Psoas muscle (tissue), 7 donors: ENCODE measurements at regions not wholly inside any gene's neighbourhood (a gene's known extent, or its start where the extent isn't known, plus 50 kb on each side); places are given as distances from the start of the nearest gene placed in this dataset.

Source experiments
- ATAC-seq, 4 donors: fragments of 200-7000 bp; cut with Tn5 transposase; one replicate each; pipeline ENCODE4 v1.9.1; 2020; ENCODE audit warnings: moderate library complexity in 3 of 4, mild to moderate bottlenecking in 2 of 4
- DNase-seq, 2 donors: peaks; one replicate each; pipeline ENCODE4 v3.0.0-alpha.2; 2020
- H3K27ac ChIP-seq: fragments of 200-600 bp; one replicate; pipeline ENCODE4 v1.8.0; 2022
- H3K27me3 ChIP-seq, 3 donors: fragments of 200-600 bp in 1 of 3; one replicate each; pipeline versions ENCODE4 v1.6.1 to v1.8.0; 2013 to 2022; ENCODE audit warnings: low read length in 2 of 3, mild to moderate bottlenecking in 2 of 3, moderate library complexity in 1 of 3; ENCODE audit not compliant: insufficient read depth in 3 of 3
- H3K36me3 ChIP-seq, 2 donors: fragments of 200-600 bp in 1 of 2; one replicate each; pipeline versions ENCODE4 v1.6.1 to v1.8.0; 2013 to 2022; ENCODE audit warnings: low read depth in 1 of 2, mild to moderate bottlenecking in 1 of 2, moderate library complexity in 1 of 2; ENCODE audit not compliant: insufficient read depth in 1 of 2
- H3K4me1 ChIP-seq: fragments of 200-600 bp; one replicate; pipeline ENCODE4 v1.8.0; 2022
- H3K4me3 ChIP-seq: fragments of 200-600 bp; one replicate; pipeline ENCODE4 v1.8.0; 2022; ENCODE audit warnings: mild to moderate bottlenecking
- H3K9me3 ChIP-seq: fragments of 200-600 bp; one replicate; pipeline ENCODE4 v1.8.0; 2022
- CTCF ChIP-seq: fragments of 200-600 bp; IDR thresholded peaks from one replicate; pipeline ENCODE4 v1.8.0; 2022; ENCODE audit warnings: antibody characterized with exemption
- WGBS, 3 donors: extraction: QIAGEN DNeasy Blood & Tissue Kit; methylation state at CpG; one replicate each; pipeline versions ENCODE4 v1.1.6 to v1.1.7; 2013; 5-methylcytosine and 5-hydroxymethylcytosine counted together
- intact Hi-C, 2 donors: fragments of 100-400 bp; cut with DNase I; formaldehyde crosslinking; loops; one replicate each; pipeline versions ENCODE4 v1.11.0 to v1.14.2; 2022
- donor health status: healthy with polysubstance abuse.
- donor health status: DM: no; HTN: no; CAD: no; lungs with moderate emphysema.
- donor health status: Bipolar disorder and iron deficiency.
- donor health status: healthy.
- donor health status: DM: yes; HTN: yes; CAD: no.
- donor health status: DM: no; HTN: no; CAD: no.
- donor health status: DM: yes; HTN: yes; CAD: no.

GRCh38 chr6:139944131-139944530 is 569.7 kb upstream of the CITED2 start:
- intact Hi-C loops = no loop called here
- ATAC-seq (no peak), DNase-seq (no peak)
- TF ChIP-seq CTCF = no peak
- H3K27ac ChIP-seq = no peak overlapping the region
- no peak overlapping the region for H3K4me3 ChIP-seq
- no peaks in the 10 kb centered on the region for H3K9me3 ChIP-seq
- H3K27me3 ChIP-seq = no peaks in the 10 kb centered on the region
- no peaks in the 10 kb centered on the region for H3K36me3 ChIP-seq
- 44 to 69% (median 49%) methylated on average over 3 of the region's 3 CpGs for WGBS, 3 donors
- H3K4me1 ChIP-seq = no peaks in the 10 kb centered on the region

DNA sequence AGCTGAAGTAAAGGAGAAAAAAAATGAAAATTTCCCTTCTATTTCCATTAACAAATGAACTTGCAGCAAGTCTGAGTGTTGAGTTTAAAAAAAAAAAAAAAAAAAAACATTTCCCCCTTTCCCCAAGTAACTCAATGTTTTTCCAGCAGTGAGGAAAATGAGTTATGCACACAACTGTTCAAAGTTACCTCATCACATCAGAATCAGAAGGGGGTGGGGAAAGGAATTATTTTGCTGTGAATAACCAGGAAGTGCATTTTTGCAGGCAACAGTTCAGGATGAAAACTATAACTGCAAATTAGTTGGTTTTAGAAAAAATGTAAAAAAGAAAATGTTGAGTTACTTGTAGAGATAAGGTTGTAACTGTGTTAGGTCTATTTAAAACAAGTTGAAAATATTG is 568.9 kb upstream of the CITED2 start:
- Histone ChIP-seq H3K27ac (no peak overlapping the region), H3K36me3 (no peaks in the 10 kb centered on the region), H3K9me3 (no peaks in the 10 kb centered on the region), H3K4me3 (no peak overlapping the region), H3K27me3 (no peaks in the 10 kb centered on the region), H3K4me1 (no peaks in the 10 kb centered on the region)
- TF ChIP-seq CTCF = no peak
- ATAC-seq (peak in 1 of 4 donors; percentile 61), DNase-seq (no peak)
- intact Hi-C loops = no loop called here

GRCh38 chr6:139942331-139942730 is 567.9 kb upstream of the CITED2 start:
- Histone ChIP-seq H3K27me3 (no peaks in the 10 kb centered on the region), H3K9me3 (no peaks in the 10 kb centered on the region), H3K4me3 (no peak overlapping the region), H3K36me3 (no peaks in the 10 kb centered on the region), H3K27ac (no peak overlapping the region), H3K4me1 (no peaks in the 10 kb centered on the region)
- intact Hi-C loops = no loop called here
- DNase-seq = no peak
- no peak for TF ChIP-seq CTCF
- no peak for ATAC-seq
- 33 to 48% (median 48%) methylated on average over 5 of the region's 5 CpGs for WGBS, 3 donors

DNA sequence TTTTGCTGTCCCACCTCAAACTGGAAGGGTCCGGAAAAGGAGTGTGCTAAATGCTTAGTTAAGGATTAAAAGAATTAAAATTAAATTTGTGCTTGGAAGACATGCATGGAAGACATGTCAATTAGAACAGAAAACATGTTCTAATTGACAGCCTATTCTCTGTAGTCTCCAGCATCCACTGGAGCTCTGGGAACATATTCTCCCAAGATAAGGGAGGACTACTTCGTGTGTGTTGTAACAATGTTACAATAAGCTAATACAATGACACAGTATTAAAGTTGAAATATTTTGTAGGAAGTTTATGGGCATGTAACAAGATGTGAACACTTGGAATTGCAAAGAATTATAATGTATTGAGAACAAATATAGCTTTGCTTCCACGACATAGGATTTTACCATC is 567.4 kb upstream of the CITED2 start:
- DNase-seq = no peak
- Histone ChIP-seq H3K27me3 (no peaks in the 10 kb centered on the region), H3K4me1 (no peaks in the 10 kb centered on the region), H3K27ac (no peak overlapping the region), H3K4me3 (no peak overlapping the region), H3K36me3 (no peaks in the 10 kb centered on the region), H3K9me3 (no peaks in the 10 kb centered on the region)
- no peak for TF ChIP-seq CTCF
- intact Hi-C loops = no loop called here
- no peak for ATAC-seq
- WGBS, 3 donors = 12 to 74% (median 16%) methylated on average over 3 of the region's 3 CpGs
